ENCODE measurements at regions not wholly inside any gene's neighbourhood (a gene's known extent, or its start where the extent isn't known, plus 50 kb on each side); places are given as distances from the start of the nearest gene placed in this dataset.

DNA sequence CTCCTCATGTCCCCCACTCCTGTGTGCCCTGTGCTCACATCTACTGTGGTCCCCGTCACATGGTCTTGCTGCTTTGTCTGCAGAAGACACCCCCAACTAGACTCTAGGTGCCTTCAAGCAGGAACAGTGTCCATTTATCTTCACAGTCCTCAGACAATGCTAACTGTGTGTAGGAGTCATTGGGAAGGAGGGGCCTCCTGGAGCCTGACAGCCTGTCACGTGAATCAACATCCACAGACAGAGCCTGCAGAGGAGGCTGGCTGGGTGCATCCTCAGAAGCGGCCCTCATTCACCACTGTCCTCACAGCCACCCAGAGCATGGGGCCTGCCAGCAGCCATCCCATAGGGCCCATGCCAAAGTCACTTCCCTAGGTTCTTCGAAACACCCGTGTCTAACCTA is 98.7 kb downstream of the MED10 start:
- intact Hi-C loops (cut with DNase I): loop anchor here in 1 of 2 donors (5.0 kb wide), 1 partner anchor 1423 kb away; no protein-coding TSS in a partner anchor
- no peak for DNase-seq (ENCODE audit: low spot score)

DNA sequence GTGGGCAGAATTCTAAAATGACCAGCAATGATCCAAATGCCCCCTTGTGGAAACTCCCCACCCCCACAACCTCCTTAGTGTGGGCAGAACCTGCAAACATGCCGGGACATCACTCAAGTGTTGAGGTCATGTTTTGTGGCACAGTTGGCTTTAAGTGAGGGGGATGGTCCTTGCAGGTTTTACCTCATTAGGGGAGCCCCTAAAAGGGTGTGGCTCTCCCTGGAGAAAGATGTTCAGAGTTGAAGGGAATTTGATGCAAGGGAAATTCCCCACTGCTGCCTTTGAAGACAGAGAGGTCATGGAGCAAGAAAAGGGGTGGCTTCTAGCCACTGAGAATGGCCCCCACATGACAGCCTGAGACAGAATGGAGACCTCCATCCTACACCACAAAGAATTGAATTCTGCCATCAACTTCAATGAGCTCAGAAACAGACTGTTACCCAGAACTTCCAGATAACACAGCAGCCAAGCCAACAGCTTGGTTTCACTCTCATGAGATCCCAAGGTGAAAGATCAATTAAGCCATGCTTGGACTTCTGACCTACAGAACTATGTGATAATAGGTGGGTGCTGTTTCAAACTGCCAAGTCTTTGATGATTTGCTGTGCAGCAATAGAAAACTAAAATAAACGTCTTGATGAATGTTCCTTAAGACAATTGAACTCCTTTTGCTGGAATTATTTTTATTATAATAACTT is 103.4 kb downstream of the MED10 start:
- no peak for DNase-seq (ENCODE audit: low spot score)
- intact Hi-C loops (cut with DNase I): loop anchor here in 1 of 2 donors (5.0 kb wide), 1 partner anchor 1427 kb away; no protein-coding TSS in a partner anchor

DNA sequence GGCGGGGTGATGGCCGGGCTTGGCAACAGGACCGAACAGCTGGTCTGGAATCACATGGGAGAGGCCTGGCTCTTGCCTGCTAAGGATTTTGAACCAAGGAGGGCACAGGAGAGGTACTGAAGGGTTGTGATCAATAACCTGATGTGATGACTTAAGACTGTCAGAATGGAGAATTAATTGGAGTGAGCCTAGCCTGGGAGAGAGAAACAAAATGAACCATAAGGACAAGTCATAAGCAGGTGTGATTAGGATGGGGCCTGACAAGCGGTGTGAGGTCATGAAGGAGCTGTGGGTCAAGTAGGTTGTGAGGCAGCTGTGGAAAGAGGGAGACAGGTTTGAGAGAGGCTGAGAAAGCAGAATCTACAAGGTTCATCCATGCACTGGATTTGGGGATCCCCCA is 104.6 kb downstream of the MED10 start:
- intact Hi-C loops (cut with DNase I): no loop called here
- DNase-seq (ENCODE audit: low spot score): no peak

DNA sequence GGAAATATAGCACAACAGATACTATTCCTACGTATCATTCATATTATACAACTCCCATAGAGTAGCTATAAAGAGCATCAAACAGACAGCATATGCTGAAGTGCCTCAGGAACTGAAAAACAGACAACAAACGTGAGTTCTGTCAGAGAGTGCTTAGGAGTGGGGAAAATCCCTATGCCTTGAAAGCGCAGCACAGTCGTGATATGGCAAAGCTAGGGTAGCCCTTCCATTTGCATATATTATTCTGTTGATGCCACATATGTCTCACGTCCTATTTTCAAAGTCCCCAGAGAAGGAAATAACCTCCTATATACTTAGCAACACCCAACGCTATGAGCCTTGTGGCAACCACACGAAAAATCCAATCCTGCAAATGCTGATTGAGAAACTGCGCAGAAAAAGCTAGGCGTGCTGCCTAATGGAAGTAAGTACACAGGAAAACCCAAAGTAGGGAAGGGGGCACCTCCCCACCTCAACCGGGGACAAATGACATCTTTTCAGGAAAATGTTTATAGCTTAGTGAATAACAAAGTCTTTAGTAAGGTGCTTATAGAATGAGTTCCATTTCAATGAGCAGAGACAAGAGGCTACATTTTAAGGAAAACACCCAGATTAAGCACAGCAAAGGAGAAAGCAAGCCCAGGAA is 105.1 kb downstream of the MED10 start:
- no peak for DNase-seq (ENCODE audit: low spot score)
- intact Hi-C loops (cut with DNase I): no loop called here

DNA sequence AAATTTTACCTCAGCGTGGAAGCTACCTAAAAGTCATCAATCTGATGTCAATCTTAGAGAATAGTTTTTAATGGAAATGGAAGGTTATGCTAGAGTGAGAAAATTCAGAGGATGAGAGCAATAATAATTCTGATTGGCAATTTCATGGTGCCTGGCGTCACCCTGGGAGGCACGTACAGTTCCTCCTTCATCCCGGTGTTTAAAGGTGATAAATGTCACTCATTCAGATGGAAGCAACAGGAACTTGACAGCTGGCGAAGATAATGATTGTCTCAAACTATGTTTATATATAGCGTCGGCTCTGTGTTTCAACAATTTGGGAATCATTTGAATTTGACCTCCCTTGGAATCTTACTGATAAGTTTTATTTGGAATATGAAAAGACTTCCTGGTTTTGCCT is 108.4 kb downstream of the MED10 start:
- intact Hi-C loops (cut with DNase I): loop anchor here in 1 of 2 donors (2.0 kb wide), 1 partner anchor 35 kb away; no protein-coding TSS in a partner anchor
- no peak for DNase-seq (ENCODE audit: low spot score)

DNA sequence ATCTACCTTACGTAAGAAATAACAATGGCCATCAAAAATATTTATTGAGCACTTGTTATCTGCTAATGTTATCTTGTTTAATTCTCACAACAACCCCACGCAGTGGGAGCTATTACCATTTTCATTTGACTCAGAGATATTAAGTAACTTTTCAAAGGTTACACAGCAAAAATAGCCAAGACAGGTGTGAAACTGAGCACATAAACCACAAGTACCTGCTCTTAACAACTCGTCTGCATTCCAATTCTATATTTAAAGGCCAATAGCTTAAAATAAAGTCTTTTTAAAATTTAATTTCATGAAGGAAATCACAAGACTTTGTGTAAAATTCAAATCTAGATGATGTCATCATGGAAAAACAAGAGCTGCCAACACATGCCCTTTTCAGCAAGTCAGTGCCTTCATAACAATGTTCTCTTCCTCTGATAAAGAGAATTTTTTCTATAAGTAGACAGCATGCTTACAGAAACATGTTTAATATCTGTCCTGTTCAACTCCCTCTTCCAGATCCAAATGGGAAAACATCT is 111.6 kb downstream of the MED10 start:
- no peak for DNase-seq (ENCODE audit: low spot score)
- intact Hi-C loops (cut with DNase I): no loop called here

DNA sequence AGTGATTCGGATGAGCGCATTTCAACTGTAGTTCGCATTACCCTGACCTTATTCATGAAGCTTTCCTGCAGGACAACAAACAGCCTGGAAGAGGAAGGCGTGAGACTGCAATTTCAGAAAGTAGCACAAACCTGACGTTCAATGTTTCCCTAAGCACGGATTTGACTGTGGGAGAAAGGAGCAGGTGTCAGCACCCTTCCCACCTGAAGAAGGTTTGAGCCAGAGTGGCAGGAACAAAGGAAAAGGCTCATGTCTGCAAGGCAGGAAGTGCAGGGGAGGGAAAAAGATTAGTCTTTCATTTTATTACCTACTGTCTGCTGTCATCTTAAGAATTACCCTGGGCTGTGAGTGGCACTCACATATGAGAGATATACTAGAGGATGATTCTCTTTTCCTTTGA is 114.0 kb downstream of the MED10 start:
- intact Hi-C loops (cut with DNase I): no loop called here
- DNase-seq (ENCODE audit: low spot score): no peak

DNA sequence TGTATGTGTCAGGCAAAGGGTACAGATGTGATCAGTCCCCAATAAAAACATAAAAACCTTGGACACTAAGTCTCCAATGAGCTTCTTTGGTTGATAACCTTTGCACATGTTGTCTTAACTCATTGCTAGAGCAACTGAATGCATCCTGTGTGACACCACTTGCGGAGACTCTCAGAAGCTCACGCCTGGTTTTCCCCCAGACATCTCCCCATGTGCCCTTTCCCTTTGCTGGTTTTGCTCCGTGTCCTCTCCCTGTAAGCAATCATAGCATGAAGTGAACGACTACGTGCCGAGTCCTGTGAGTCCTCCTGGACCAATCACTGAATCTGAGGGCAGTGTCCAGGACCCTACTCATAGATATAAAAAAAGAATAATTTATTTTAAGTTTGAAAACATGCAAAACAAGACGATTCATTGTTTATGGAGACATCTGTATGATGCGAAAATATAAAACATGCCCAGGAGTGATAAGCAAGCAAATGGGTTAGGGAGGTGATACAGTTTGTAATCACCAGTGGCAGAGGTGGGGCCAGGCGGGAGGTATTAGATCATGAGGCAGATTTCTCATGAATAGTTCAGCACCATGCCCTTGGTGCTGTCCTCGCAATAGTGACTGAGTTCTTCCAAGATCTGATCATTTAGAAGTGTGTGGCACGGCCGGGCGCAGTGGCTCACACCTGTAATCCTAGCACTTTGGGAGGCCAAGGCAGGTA is 115.5 kb downstream of the MED10 start:
- DNase-seq (ENCODE audit: low spot score): no peak

DNA sequence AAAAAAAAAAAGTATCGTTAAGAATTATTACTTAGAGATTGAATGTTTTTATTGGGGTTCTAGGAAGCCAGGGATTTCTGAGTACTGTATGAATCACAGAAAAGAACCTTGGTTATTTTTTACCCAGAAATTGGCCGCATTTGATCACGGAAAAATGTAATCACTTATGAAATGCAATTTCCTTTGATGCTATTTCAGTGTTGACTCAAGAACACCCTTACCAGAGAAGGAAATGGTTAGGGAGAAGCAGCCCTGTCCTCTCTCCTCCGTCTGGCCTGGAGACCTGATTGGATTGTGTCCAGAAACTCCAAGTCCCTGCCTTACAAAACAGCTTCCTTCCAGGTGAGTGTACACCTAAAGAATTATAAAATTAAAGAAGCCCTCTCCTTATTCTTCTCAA is 116.7 kb downstream of the MED10 start:
- DNase-seq (ENCODE audit: low spot score): no peak
- intact Hi-C loops (cut with DNase I): no loop called here

More for the DNA sequence above, 115.5 kb downstream of the MED10 start:
- intact Hi-C loops (cut with DNase I): no loop called here

DNA sequence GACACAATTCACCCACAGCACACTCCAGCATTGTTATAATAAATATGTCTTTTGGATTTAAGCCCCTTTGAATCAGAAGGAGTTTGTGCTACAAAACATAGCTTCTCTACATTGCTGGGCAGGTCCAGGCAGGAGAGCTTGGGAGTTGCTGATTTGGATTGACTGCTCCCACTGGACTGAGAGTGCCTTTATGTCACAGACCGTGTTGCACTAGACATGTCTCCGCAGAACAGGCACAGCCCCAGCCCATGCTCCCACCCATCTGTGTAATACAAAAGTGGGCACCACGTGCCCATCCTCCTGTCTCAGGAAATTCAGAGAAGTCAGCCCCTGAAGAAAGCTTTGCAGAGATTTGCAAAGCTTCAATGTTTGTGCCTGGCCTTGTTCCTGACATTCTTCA is 117.1 kb downstream of the MED10 start:
- no peak for DNase-seq (ENCODE audit: low spot score)
- intact Hi-C loops (cut with DNase I): no loop called here

DNA sequence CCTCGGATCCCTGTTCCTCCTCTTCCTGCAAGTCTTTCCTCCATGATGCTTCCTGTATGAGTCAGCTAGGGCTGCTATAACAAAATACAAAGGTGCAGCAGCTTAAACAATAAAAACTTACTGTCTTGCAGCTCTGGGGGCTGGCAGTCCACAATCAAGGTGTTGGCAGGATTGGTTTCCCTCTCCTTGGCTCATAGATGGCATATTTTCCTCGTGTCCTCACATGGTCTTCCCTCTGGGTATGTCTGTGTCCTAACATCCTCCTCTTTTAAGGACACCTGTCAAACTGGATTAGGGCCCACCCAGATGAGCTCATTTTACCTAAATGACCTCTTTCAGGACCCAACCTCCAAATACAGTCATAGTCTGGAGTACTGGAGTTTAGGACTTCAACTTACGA is 117.5 kb downstream of the MED10 start:
- DNase-seq (ENCODE audit: low spot score): no peak
- intact Hi-C loops (cut with DNase I): no loop called here

DNA sequence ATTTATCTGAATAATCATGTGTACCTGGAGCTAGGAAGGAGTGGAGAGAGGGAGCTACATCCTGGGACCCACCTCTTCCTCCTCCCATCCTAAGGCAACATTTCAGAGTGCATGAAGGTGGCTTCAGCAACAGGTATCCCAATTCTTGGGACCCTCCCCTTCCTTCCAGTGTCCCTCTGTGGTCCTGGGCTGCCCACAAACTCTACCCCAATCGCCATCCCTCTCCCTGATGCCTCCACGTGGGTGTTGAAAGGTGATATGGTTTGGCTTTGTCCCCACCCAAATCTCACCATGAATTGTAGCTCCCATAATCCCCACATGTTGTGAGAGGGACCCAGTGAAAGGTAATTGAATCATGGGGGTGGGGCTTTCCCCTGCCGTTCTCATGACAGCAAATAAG is 121.4 kb downstream of the MED10 start:
- intact Hi-C loops (cut with DNase I): no loop called here
- no peak for DNase-seq (ENCODE audit: low spot score)

DNA sequence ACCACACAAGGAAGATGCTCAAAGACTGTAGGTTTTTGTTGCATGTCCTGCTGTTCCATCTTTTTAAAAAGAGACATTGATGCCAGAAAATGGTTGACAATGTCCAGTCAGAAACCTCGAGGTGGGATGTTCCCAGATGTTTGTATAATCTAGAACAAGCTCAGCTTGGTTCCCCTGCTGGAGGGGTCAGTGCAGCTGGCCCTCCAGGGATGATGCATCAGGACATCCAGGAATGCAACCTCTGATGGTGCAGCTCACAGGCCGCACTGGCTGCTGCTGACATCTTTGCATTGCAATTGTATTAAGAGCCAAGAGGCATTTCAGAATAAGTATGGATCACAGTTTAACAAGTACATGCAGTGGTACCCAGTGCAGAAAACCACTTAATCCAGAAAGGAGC is 122.4 kb downstream of the MED10 start:
- intact Hi-C loops (cut with DNase I): no loop called here

DNA sequence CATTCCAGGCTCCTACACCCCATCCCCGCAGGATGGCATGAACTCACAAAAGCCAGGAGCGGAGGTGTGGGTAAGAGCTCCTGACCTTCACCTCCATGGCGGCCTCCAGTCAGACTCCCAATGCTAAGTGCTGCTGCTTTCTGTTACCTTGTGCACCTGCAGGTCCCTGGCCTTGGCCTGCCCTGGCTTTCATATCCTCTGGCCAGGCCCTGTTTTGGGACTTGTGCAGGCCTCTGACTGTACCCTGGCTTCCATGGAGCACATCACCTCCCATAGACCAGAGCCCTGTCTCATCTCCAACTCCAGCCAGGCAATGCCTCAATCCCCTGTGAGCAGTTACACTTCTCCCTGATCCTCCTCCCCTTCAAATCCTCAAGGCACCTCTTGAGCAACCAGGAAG is 124.5 kb downstream of the MED10 start:
- intact Hi-C loops (cut with DNase I): no loop called here
- peak; percentile 40 for DNase-seq (ENCODE audit: low spot score)

More for the DNA sequence above, 122.4 kb downstream of the MED10 start:
- DNase-seq (ENCODE audit: low spot score): no peak

DNA sequence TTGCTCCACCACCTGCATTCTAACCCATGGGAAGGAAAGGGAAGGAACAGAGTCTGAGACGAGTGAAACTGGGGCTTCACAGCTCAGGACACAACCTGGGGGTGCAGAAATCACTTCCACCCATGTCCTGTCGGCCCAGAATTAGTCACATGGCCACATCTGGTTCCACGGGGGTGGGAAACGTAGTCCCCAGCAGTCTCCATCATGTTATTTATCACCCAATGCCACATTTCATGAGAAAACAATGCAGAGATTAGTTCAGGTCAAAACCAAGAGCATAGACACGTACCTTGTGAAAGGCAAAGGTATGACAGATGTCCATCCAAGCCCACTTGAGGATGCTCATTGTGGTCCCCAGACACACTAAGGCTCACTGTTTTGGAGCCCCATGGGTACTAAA is 125.1 kb downstream of the MED10 start:
- intact Hi-C loops (cut with DNase I): no loop called here

DNA sequence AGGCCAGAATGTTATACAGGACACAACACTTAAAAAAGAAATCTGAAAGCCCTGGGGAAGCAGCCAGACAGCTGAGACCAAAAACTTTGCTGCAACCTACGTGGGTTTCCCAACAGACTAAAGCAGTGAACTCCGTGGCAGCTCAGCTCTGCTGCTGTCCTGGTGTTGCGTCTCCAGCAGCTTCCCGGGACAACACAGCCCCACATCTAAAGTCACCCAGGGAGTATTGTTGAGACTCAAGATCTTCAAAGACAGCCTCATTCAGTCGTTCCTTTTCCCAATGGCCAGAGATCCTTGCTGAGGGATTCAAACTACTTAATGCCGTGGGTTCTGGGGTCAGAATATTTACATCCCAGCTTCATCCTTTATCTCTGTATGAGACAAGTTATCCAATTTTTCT is 125.8 kb downstream of the MED10 start:
- no peak for DNase-seq (ENCODE audit: low spot score)

More for the DNA sequence above, 125.1 kb downstream of the MED10 start:
- DNase-seq (ENCODE audit: low spot score): no peak

DNA sequence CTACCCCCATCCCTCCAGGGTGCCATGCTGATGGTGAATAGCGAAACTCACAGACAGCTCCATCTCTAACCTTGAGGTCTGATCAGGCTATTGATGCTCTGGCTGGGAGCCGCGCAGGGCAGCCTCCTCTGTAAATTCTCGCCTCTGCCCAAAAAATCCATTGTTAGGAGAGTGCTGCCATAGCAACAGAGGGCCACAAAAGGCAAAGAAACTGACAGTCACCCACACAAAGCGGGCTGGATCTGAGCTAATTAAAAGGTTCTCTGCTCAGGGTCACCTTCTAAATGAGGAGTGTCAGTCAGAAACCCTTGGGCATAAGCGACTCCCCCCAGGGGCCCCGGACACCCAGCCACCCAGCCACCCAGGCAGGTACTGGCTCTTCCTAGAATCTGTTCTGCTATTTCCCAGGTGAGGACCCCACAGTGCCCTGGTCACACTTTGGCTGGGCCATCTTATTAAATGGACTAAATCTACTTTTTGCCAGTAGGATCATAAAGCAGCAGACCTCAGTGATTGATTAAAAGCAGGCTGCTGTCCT is 126.7 kb downstream of the MED10 start:
- intact Hi-C loops (cut with DNase I): no loop called here
- DNase-seq (ENCODE audit: low spot score): peak; percentile 57

More for the DNA sequence above, 125.8 kb downstream of the MED10 start:
- intact Hi-C loops (cut with DNase I): no loop called here

DNA sequence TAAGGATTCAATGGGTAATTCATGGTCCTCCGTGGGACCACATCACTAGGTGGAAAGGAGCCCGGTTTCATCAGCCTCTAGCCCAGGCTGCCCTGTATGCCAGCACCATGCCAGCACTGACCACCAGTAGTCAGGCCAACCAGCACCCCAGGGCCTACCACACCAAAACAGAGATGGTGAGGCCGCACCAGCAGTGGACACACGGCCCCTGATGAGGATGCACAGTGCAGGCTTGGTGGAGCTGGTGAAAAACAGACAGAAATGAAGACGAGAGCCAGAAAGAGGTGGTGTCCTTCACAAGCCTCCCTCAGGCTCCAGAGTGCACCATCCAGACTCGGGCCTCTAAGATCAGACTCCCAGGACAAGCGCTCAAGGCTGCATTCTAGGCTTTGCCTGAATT is 128.2 kb downstream of the MED10 start:
- intact Hi-C loops (cut with DNase I): no loop called here
- DNase-seq (ENCODE audit: low spot score): no peak

DNA sequence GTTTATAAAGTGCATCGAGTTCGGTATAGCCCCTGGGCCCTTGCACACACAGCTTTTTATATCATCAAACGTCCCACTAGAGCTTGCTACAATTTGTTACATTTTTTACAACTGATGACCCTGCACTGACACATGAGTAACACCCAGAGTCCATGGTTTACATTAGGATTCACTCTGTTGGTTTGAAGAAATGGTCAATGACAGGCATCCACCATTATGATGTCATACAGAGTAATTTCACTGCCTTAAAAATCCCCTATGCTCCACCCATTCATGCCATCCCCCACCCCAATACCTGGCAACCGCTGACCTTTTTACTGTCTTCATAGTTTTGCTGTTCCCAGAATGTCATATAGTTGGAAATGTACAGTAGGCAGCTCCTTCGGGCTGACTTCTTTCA is 130.2 kb downstream of the MED10 start:
- intact Hi-C loops (cut with DNase I): no loop called here
- no peak for DNase-seq (ENCODE audit: low spot score)

Measured in posterior vena cava (tissue), 2 donors.